Glomerular endothelial cell (primary cell): ENCODE measurements at regions not wholly inside any gene's neighbourhood (a gene's known extent, or its start where the extent isn't known, plus 50 kb on each side); places are given as distances from the start of the nearest gene placed in this dataset.
A peak's percentile ranks its signal among the peaks of the same experiment; 100 is the strongest.
"Not testable (repeated sequence)": the region's sequence is repeated elsewhere in the genome, so short reads cannot be mapped to it uniquely, and the experiment has no call there.

Experiments
- DNase-seq: peaks from one replicate; pipeline ENCODE4 v3.0.0-alpha.2; 2011; ENCODE audit warnings: low read depth, low spot score; ENCODE audit errors: extremely low read depth

- DNase-seq = peak; percentile 7
Observed at GRCh38 chr20:41734506-41734945, 116.3 kb upstream of the CHD6 start.

DNA sequence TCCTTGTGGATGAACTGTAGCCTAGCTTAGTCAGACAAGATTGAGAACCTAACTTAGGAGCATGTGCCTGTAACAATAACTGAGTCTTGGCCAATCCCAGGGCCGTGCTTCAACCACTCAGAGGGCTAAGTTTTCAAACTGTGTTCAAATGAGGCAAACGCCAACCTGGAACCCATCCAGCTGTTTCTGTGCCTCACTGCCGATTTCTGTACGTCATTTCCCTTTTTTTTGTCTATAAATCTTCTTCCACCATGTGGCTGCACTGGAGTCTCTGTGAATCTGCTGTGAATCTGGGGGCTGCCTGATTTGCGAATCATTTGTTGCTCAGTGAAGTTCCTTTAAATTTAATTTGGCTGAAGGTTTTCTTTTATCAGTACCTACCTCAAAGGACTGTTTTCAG lies 115.0 kb upstream of the CHD6 start:
- DNase-seq = no peak

DNA sequence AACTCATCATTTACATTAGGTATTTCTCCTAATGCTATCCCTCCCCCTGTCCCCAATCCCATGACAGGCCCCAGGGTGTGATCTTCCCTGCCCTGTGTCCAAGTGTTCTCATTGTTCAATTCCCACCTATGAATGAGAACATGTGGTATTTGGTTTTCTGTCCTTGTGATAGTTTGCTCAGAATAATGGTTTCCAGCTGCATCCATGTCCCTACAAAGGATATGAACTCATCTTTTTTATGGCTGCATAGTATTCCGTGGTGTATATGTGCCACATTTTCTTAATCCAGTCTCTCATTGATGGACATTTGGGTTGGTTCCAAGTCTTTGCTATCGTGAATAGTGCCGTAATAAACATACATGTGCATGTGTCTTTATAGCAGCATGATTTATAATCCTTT lies 113.0 kb upstream of the CHD6 start:
- DNase-seq = not testable (repeated sequence)

DNA sequence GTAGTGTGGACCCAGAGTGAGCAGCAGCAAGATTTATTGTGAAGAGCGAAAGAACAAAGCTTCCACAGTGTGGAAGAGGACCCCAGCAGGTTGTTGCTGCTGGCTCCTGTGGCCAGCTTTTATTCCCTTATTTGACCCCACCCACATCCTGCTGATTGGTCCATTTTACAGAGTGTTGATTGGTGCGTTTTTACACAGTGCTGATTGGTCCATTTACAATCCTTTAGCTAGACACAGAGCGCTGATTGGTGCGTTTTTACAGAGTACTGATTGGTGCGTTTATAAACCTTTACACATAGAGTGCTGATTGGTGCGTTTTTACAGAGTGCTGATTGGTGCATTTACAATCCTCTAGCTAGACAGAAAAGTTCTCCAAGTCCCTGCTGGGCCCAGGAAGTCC lies 109.5 kb upstream of the CHD6 start:
- DNase-seq = not testable (repeated sequence)

GRCh38 chr20:41726727-41727126 lies 108.5 kb upstream of the CHD6 start:
- DNase-seq = no peak

- DNase-seq = no peak
Observed at GRCh38 chr20:41719151-41719550, 101.0 kb upstream of the CHD6 start.

DNA sequence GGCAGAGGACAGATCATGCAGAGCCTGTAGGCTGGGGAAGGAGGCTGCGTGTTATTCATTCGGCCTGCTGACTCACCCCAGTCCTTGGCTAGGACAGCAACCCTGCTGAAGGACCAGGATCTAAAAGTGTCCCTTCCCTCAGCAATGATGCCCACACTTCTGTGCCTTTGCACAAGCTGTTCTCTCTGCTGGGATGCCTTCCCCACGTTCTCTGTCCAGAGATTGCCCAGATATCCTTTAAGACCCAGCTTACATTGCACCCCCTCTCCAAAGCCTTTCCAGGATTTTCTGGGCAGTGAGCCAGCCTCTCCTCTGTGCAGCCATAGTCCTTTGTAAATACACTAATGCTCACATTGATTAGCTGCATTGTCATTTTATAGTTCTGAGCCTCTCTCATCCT lies 99.3 kb upstream of the CHD6 start:
- DNase-seq = no peak

DNA sequence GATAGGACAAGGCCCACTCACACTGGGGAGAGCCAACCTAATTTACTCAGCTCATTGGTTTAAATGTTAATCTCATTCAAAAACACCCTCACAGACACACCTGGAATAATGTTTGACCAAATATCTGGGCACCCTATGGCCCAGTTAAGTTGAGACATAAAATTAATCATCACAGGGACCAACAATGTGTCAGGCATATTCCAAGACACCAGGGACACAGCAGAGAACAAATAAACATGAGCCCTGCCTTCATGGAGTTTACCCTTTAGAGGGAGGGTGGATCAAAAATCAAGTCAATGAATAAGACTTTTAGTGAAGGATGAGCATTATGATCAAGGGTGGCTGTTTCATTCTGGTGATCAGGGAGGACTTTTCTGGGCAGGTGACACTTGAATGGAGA lies 98.7 kb upstream of the CHD6 start:
- no peak for DNase-seq

DNA sequence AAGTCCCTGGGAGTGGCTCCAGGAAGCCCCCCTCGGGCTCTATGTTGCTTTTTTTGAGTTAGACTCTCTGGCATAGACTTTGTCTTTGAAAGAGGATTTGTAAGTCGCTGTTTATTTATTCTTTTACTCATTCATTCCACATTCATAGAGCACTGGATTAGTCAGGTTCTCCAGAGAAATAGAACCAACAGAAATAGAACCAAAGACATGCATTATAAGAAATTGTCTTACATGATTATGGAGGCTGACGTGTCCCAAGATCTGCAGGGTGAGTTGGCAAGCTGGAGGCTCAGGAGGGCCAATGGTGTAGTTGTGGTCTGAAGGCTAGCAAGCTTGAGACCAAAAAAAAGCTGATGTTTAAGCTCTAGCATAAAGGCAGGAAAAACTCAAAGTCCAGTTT lies 98.3 kb upstream of the CHD6 start:
- DNase-seq = no peak

- no peak for DNase-seq
Observed at GRCh38 chr20:41715526-41715925, 97.3 kb upstream of the CHD6 start.

GRCh38 chr20:41714030-41714429 lies 95.9 kb upstream of the CHD6 start:
- DNase-seq = no peak

GRCh38 chr20:41704896-41705295 lies 86.7 kb upstream of the CHD6 start:
- no peak for DNase-seq

DNA sequence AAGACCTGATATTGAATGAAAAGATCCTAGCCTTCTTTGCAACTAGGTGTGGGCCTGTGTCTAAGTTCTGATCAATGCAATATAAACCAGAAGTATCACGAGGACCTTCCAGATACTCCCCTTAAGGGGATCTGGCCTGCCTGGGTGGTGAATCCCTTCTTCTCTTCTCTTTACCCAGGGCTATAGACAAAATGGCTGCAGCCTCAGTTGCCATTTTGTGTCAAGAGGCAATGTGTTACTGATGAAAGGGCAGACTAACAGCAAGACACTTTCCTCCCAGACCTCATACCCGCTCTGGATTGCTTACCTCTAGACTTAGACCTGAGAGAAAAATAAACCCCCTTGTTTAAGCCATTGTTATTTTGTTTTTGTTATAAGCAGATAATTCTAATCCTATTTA lies 84.5 kb upstream of the CHD6 start:
- no peak for DNase-seq

- DNase-seq = no peak
Observed at GRCh38 chr20:41701588-41702348, 83.6 kb upstream of the CHD6 start.

DNA sequence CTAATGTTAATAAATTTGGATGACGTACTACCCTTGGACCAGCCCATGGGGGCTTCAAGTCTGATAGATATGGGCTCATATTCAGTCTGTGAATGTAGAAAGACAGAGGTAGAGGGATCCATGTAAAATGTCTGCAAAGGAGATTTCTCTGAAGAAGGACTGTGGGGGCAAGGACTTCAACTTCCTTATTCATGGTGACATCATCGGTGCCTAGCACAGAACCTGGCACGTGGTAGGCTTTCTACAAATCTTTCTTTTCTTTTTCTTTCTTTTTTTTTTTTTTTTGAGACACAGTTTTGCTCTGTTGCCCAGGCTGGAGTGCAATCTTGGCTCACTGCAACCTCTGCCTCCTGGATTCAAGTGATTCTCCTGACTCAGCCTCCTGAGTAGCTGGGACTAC lies 81.5 kb upstream of the CHD6 start:
- not testable (repeated sequence) for DNase-seq

- DNase-seq = no peak
Observed at GRCh38 chr20:41697861-41698559, 79.8 kb upstream of the CHD6 start.

DNA sequence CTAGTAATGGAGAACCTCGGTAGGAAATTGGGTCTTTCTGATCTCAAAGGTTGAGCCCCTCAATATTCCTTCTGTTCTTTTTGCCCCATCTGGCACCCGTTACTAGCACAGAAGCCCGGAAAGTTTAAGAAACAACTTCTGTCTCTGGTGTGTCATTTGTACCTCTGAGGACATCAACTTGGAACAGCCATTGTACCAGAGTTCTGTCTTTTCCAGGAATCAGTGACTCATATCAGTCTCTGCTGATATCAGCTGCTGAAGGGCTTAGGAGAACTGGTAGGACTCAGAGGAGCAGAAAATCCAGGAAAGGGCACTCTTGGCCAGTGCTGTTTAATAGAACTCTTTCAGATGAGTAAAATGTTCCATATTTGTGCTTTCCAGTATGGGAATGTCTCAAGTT lies 78.3 kb upstream of the CHD6 start:
- DNase-seq = no peak

DNA sequence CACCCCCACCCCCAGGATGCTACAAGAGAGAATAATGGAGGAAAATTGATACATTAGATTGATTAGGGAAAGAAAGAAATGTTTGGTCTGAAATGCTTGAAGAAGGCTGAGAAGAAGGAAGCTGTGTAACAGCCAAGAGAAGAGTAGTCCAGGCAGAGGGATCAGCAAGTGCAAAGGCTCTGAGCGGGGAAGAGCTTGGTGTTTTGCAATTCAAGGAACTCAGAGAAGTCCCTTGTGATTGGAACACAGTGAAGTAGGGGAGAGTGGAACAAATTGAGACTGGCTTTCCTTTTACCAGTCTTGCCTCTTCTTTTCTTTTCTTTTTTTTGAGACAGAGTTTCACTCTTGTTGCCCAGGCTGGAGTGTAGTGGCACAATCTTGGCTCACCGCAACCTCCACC lies 76.6 kb upstream of the CHD6 start:
- DNase-seq = no peak

DNA sequence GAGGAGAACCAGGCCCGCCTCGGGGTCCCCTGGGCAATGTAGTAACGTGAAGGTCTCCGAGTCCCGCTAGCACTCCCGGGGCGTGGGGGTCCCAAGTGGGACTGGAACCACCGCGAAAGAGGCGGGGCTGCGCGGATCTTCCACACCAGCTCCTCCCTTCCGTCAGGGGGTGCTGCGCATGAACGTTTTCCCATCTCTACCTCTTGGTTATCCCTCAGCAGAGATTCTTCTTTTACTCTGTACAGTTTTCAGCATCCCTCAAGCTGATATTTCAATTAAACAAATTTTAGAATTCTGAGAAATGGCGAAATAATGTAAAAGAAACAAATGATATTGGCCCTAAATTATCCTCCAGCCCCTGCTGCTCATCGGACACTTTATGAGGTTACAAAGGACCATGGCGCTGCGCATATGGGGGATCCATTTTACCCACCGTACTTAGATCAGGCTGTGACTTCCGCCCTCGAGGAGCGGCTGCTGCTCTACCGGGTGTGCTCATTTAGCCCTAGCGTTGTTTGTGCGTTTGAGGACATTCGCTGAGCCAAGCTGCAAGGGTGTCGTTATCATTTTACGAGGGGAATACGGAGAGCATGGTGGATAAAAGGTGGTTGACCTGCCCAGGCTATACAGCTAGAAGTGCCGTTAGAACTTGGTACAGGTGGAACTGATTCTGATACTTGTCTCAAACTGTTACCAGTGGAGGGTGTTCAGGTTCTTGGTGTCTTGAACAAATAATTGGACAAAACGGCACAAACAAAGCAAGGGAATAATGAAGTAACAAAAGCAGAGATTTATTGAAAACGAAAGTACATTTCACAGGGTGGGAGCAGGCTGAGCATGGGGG lies 75.2 kb upstream of the CHD6 start:
- peak; percentile 75 for DNase-seq

GRCh38 chr20:41692479-41693135 lies 74.4 kb upstream of the CHD6 start:
- DNase-seq = no peak

DNA sequence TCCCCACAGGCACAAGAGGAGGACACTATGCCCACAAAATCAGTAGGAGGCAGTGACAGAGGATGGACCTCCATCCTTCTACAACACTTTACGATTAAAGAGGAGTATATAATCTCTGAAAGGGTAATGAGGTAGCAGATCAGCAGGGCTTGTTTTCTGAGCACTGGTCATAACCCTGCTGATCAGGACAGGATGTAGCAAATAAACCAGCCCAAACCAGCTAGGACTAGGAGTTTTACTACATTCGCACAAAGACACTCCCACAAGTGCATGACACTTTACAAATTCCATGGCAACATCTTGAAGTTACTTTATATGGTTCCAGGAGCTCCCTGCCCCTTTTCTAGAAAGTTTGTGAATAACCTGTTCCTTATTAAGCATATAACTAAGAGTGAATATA lies 73.3 kb upstream of the CHD6 start:
- DNase-seq = no peak
